ENCODE measurements at regions not wholly inside any gene's neighbourhood (a gene's known extent, or its start where the extent isn't known, plus 50 kb on each side); places are given as distances from the start of the nearest gene placed in this dataset.
"Not testable (repeated sequence)": the region's sequence is repeated elsewhere in the genome, so short reads cannot be mapped to it uniquely, and the experiment has no call there.

GRCh38 chr14:42973171-42973570 is 1366.5 kb downstream of the LRFN5 start:
- H3K27ac ChIP-seq (ENCODE audit: insufficient read depth in 1 of 2, low read depth in 1 of 2, low read length in 2 of 2, poor library complexity in 1 of 2, severe bottlenecking in 2 of 2); H3K36me3 ChIP-seq (ENCODE audit: control insufficient read depth in 4 of 4, insufficient read depth in 4 of 4, low read length in 3 of 4); DNase-seq; H3K9me3 ChIP-seq (ENCODE audit: control extremely low read depth in 1 of 5, control insufficient read depth in 4 of 5, insufficient read depth in 2 of 5, low read depth in 1 of 5, low read length in 4 of 5); H3K27me3 ChIP-seq (replicated peaks in 2 of 5; ENCODE audit: control insufficient read depth in 4 of 5, insufficient read depth in 5 of 5, low read length in 4 of 5); CTCF ChIA-PET; H3K4me3 ChIP-seq (ENCODE audit: control insufficient read depth in 1 of 7, extremely low read depth in 1 of 7, insufficient read depth in 4 of 7, low read depth in 2 of 7, low read length in 6 of 7); POLR2A ChIA-PET; H3K4me1 ChIP-seq (ENCODE audit: control extremely low read depth in 1 of 4, control insufficient read depth in 4 of 4, insufficient read depth in 4 of 4, low read length in 3 of 4): not testable (repeated sequence)
- 92% methylated on average over 13 of the region's 21 CpGs for WGBS (ENCODE audit: insufficient coverage)

GRCh38 chr14:42965512-42965911 is 1358.8 kb downstream of the LRFN5 start:
- Histone ChIP-seq H3K4me1 (ENCODE audit: control extremely low read depth in 1 of 4, control insufficient read depth in 4 of 4, insufficient read depth in 4 of 4, low read length in 3 of 4) (no peaks in the 10 kb centered on the region), H3K9me3 (ENCODE audit: control extremely low read depth in 1 of 5, control insufficient read depth in 4 of 5, insufficient read depth in 2 of 5, low read depth in 1 of 5, low read length in 4 of 5) (no peaks in the 10 kb centered on the region), H3K27me3 (replicated peaks in 2 of 5; ENCODE audit: control insufficient read depth in 4 of 5, insufficient read depth in 5 of 5, low read length in 4 of 5) (no peaks in the 10 kb centered on the region), H3K36me3 (ENCODE audit: control insufficient read depth in 4 of 4, insufficient read depth in 4 of 4, low read length in 3 of 4) (no peaks in the 10 kb centered on the region), H3K27ac (ENCODE audit: insufficient read depth in 1 of 2, low read depth in 1 of 2, low read length in 2 of 2, poor library complexity in 1 of 2, severe bottlenecking in 2 of 2) (no peak overlapping the region), H3K4me3 (ENCODE audit: control insufficient read depth in 1 of 7, extremely low read depth in 1 of 7, insufficient read depth in 4 of 7, low read depth in 2 of 7, low read length in 6 of 7) (no peak overlapping the region)
- CTCF ChIA-PET: no interaction called here
- 100% methylated on average over 2 of the region's 4 CpGs for WGBS (ENCODE audit: insufficient coverage)
- POLR2A ChIA-PET: no interaction called here
- DNase-seq: no peak

- no peak overlapping the region for H3K4me3 ChIP-seq (ENCODE audit: control insufficient read depth in 1 of 7, extremely low read depth in 1 of 7, insufficient read depth in 4 of 7, low read depth in 2 of 7, low read length in 6 of 7)
- H3K27ac ChIP-seq (ENCODE audit: insufficient read depth in 1 of 2, low read depth in 1 of 2, low read length in 2 of 2, poor library complexity in 1 of 2, severe bottlenecking in 2 of 2): no peak overlapping the region
- DNase-seq: no peak
- H3K36me3 ChIP-seq (ENCODE audit: control insufficient read depth in 4 of 4, insufficient read depth in 4 of 4, low read length in 3 of 4): no peaks in the 10 kb centered on the region
- H3K4me1 ChIP-seq (ENCODE audit: control extremely low read depth in 1 of 4, control insufficient read depth in 4 of 4, insufficient read depth in 4 of 4, low read length in 3 of 4): no peaks in the 10 kb centered on the region
- ChIA-PET CTCF (no interaction called here), POLR2A (no interaction called here)
- H3K9me3 ChIP-seq (ENCODE audit: control extremely low read depth in 1 of 5, control insufficient read depth in 4 of 5, insufficient read depth in 2 of 5, low read depth in 1 of 5, low read length in 4 of 5): no peaks in the 10 kb centered on the region
- 67% methylated on average over 1 of the region's 3 CpGs for WGBS (ENCODE audit: insufficient coverage)
- H3K27me3 ChIP-seq (replicated peaks in 2 of 5; ENCODE audit: control insufficient read depth in 4 of 5, insufficient read depth in 5 of 5, low read length in 4 of 5): no peaks in the 10 kb centered on the region
Measured at GRCh38 chr14:42961509-42961908, 1354.8 kb downstream of the LRFN5 start.

GRCh38 chr14:42950363-42950762 is 1343.7 kb downstream of the LRFN5 start:
- no peak for DNase-seq
- Histone ChIP-seq H3K27ac (ENCODE audit: insufficient read depth in 1 of 2, low read depth in 1 of 2, low read length in 2 of 2, poor library complexity in 1 of 2, severe bottlenecking in 2 of 2) (no peak overlapping the region), H3K27me3 (replicated peaks in 2 of 5; ENCODE audit: control insufficient read depth in 4 of 5, insufficient read depth in 5 of 5, low read length in 4 of 5) (no peaks in the 10 kb centered on the region), H3K9me3 (ENCODE audit: control extremely low read depth in 1 of 5, control insufficient read depth in 4 of 5, insufficient read depth in 2 of 5, low read depth in 1 of 5, low read length in 4 of 5) (no peaks in the 10 kb centered on the region), H3K4me1 (ENCODE audit: control extremely low read depth in 1 of 4, control insufficient read depth in 4 of 4, insufficient read depth in 4 of 4, low read length in 3 of 4) (peaks cover 0 to 4% (median 0%) of the 10 kb centered on the region in 4 experiments), H3K4me3 (ENCODE audit: control insufficient read depth in 1 of 7, extremely low read depth in 1 of 7, insufficient read depth in 4 of 7, low read depth in 2 of 7, low read length in 6 of 7) (no peak overlapping the region), H3K36me3 (ENCODE audit: control insufficient read depth in 4 of 4, insufficient read depth in 4 of 4, low read length in 3 of 4) (no peaks in the 10 kb centered on the region)
- ChIA-PET POLR2A (interaction anchor here (0.7 kb wide), 1 partner anchor 185 kb away, joined by 5 read pairs; no protein-coding TSS in a partner anchor), CTCF (no interaction called here)
- no CpG with 5 or more reads among the region's 6 CpGs for WGBS (ENCODE audit: insufficient coverage)

- Histone ChIP-seq H3K36me3 (ENCODE audit: control insufficient read depth in 4 of 4, insufficient read depth in 4 of 4, low read length in 3 of 4) (no peaks in the 10 kb centered on the region), H3K4me1 (ENCODE audit: control extremely low read depth in 1 of 4, control insufficient read depth in 4 of 4, insufficient read depth in 4 of 4, low read length in 3 of 4) (no peaks in the 10 kb centered on the region), H3K27me3 (replicated peaks in 2 of 5; ENCODE audit: control insufficient read depth in 4 of 5, insufficient read depth in 5 of 5, low read length in 4 of 5) (no peaks in the 10 kb centered on the region), H3K4me3 (ENCODE audit: control insufficient read depth in 1 of 7, extremely low read depth in 1 of 7, insufficient read depth in 4 of 7, low read depth in 2 of 7, low read length in 6 of 7) (no peak overlapping the region), H3K27ac (ENCODE audit: insufficient read depth in 1 of 2, low read depth in 1 of 2, low read length in 2 of 2, poor library complexity in 1 of 2, severe bottlenecking in 2 of 2) (no peak overlapping the region), H3K9me3 (ENCODE audit: control extremely low read depth in 1 of 5, control insufficient read depth in 4 of 5, insufficient read depth in 2 of 5, low read depth in 1 of 5, low read length in 4 of 5) (no peaks in the 10 kb centered on the region)
- DNase-seq: no peak
- CTCF ChIA-PET: interaction anchor here (0.6 kb wide), 1 partner anchor 616 kb away, joined by 3 read pairs; no protein-coding TSS in a partner anchor
- POLR2A ChIA-PET: no interaction called here
Measured at GRCh38 chr14:42947991-42948390, 1341.3 kb downstream of the LRFN5 start.

GRCh38 chr14:42944284-42944683 is 1337.6 kb downstream of the LRFN5 start:
- CTCF ChIA-PET: no interaction called here
- no peak for DNase-seq

GRCh38 chr14:42931308-42931707 is 1324.6 kb downstream of the LRFN5 start:
- DNase-seq: peak in 1 of 3 donors; percentile 15
- ChIA-PET POLR2A (no interaction called here), CTCF (interaction anchor here (0.6 kb wide), 1 partner anchor 233 kb away, joined by 3 read pairs; no protein-coding TSS in a partner anchor)
- H3K9me3 ChIP-seq (ENCODE audit: control extremely low read depth in 1 of 5, control insufficient read depth in 4 of 5, insufficient read depth in 2 of 5, low read depth in 1 of 5, low read length in 4 of 5): no peaks in the 10 kb centered on the region
- H3K27me3 ChIP-seq (replicated peaks in 2 of 5; ENCODE audit: control insufficient read depth in 4 of 5, insufficient read depth in 5 of 5, low read length in 4 of 5): no peaks in the 10 kb centered on the region
- H3K36me3 ChIP-seq (ENCODE audit: control insufficient read depth in 4 of 4, insufficient read depth in 4 of 4, low read length in 3 of 4): no peaks in the 10 kb centered on the region
- 100% methylated on average over 1 of the region's 2 CpGs for WGBS (ENCODE audit: insufficient coverage)
- H3K27ac ChIP-seq (ENCODE audit: insufficient read depth in 1 of 2, low read depth in 1 of 2, low read length in 2 of 2, poor library complexity in 1 of 2, severe bottlenecking in 2 of 2): no peak overlapping the region
- peaks cover 0 to 14% (median 7%) of the 10 kb centered on the region in 4 experiments for H3K4me1 ChIP-seq (ENCODE audit: control extremely low read depth in 1 of 4, control insufficient read depth in 4 of 4, insufficient read depth in 4 of 4, low read length in 3 of 4)
- H3K4me3 ChIP-seq (ENCODE audit: control insufficient read depth in 1 of 7, extremely low read depth in 1 of 7, insufficient read depth in 4 of 7, low read depth in 2 of 7, low read length in 6 of 7): no peak overlapping the region

More at GRCh38 chr14:42944284-42944683, 1337.6 kb downstream of the LRFN5 start:
- Histone ChIP-seq H3K27ac (ENCODE audit: insufficient read depth in 1 of 2, low read depth in 1 of 2, low read length in 2 of 2, poor library complexity in 1 of 2, severe bottlenecking in 2 of 2) (no peak overlapping the region), H3K9me3 (ENCODE audit: control extremely low read depth in 1 of 5, control insufficient read depth in 4 of 5, insufficient read depth in 2 of 5, low read depth in 1 of 5, low read length in 4 of 5) (no peaks in the 10 kb centered on the region), H3K36me3 (ENCODE audit: control insufficient read depth in 4 of 4, insufficient read depth in 4 of 4, low read length in 3 of 4) (no peaks in the 10 kb centered on the region), H3K4me1 (ENCODE audit: control extremely low read depth in 1 of 4, control insufficient read depth in 4 of 4, insufficient read depth in 4 of 4, low read length in 3 of 4) (no peaks in the 10 kb centered on the region), H3K4me3 (ENCODE audit: control insufficient read depth in 1 of 7, extremely low read depth in 1 of 7, insufficient read depth in 4 of 7, low read depth in 2 of 7, low read length in 6 of 7) (no peak overlapping the region), H3K27me3 (replicated peaks in 2 of 5; ENCODE audit: control insufficient read depth in 4 of 5, insufficient read depth in 5 of 5, low read length in 4 of 5) (no peaks in the 10 kb centered on the region)
- POLR2A ChIA-PET: no interaction called here
- WGBS (ENCODE audit: insufficient coverage): 88% methylated on average over 1 of the region's 2 CpGs

All from common myeloid progenitor, CD34-positive (primary cell).